HFFc6 (cell line): ENCODE measurements at regions not wholly inside any gene's neighbourhood (a gene's known extent, or its start where the extent isn't known, plus 50 kb on each side); places are given as distances from the start of the nearest gene placed in this dataset.

Experiments
- DNase-seq: peaks from one replicate; pipeline ENCODE4 v3.0.0-alpha.2; 2018
- H3K27ac Mint-ChIP-seq: 2 replicates; pipeline ENCODE4 v1.8.0; 2020; ENCODE audit warnings: mild to moderate bottlenecking, mixed read lengths
- H3K27me3 Mint-ChIP-seq: 2 replicates; pipeline ENCODE4 v1.8.0; 2021; ENCODE audit warnings: mild to moderate bottlenecking, moderate library complexity, mixed read lengths; ENCODE audit not compliant: insufficient read depth
- H3K36me3 Mint-ChIP-seq: 2 replicates; pipeline ENCODE4 v1.8.0; 2021; ENCODE audit warnings: low read depth, mixed read lengths
- H3K4me1 Mint-ChIP-seq: 2 replicates; pipeline ENCODE4 v1.8.0; 2020; ENCODE audit warnings: low read depth, mixed read lengths
- H3K4me3 Mint-ChIP-seq: 2 replicates; pipeline ENCODE4 v1.8.0; 2020; ENCODE audit warnings: mild to moderate bottlenecking, moderate library complexity, mixed read lengths
- H3K9me3 Mint-ChIP-seq: 2 replicates; pipeline ENCODE4 v1.8.0; 2020; ENCODE audit warnings: mild to moderate bottlenecking, mixed read lengths
- CTCF ChIP-seq: fragments of 200-600 bp; sonication (generic); IDR thresholded peaks from 2 replicates; pipeline ENCODE4 v1.5.0; 2021; ENCODE audit warnings: antibody characterized with exemption, mild to moderate bottlenecking

GRCh38 chrX:94492541-94492940, 818.5 kb downstream of the FAM133A start:
- Mint-ChIP-seq H3K27ac (no peak overlapping the region), H3K4me3 (no peak overlapping the region), H3K36me3 (no peaks in the 10 kb centered on the region), H3K9me3 (peaks cover 14% of the 10 kb centered on the region), H3K27me3 (no peaks in the 10 kb centered on the region), H3K4me1 (no peaks in the 10 kb centered on the region)
- DNase-seq = no peak
- TF ChIP-seq CTCF = no peak

DNA sequence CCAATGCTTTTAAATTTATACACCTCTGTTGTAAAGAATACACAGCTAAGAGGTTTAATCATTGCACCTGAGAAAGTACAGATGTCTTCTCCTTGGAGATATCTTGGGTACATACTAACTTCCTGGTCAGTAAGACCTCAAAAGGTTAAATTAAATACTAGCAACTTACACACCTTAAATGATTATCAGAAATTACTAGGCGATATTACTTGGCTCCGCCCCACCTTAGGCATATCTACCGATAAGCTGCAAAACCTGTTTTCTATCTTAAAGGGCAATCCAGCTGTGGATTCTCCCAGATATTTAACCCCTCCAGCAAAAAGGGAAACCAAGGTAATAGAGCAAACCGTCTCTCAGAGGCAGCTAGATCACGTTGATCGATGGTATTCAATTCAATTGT, 819.4 kb downstream of the FAM133A start:
- no peak overlapping the region for H3K4me3 Mint-ChIP-seq
- no peaks in the 10 kb centered on the region for H3K4me1 Mint-ChIP-seq
- no peak for DNase-seq
- TF ChIP-seq CTCF = no peak
- no peak overlapping the region for H3K27ac Mint-ChIP-seq
- no peaks in the 10 kb centered on the region for H3K27me3 Mint-ChIP-seq
- no peaks in the 10 kb centered on the region for H3K36me3 Mint-ChIP-seq
- peaks cover 14% of the 10 kb centered on the region for H3K9me3 Mint-ChIP-seq

- Mint-ChIP-seq H3K4me3 (no peak overlapping the region), H3K4me1 (no peaks in the 10 kb centered on the region), H3K36me3 (no peaks in the 10 kb centered on the region), H3K27me3 (no peaks in the 10 kb centered on the region), H3K27ac (no peak overlapping the region), H3K9me3 (peaks cover 4% of the 10 kb centered on the region; the same call in 1 of the 2 replicates)
- DNase-seq = no peak
- TF ChIP-seq CTCF = no peak
These were observed 837.6 kb downstream of the FAM133A start for GRCh38 chrX:94511564-94511963.

- no peak overlapping the region for H3K27ac Mint-ChIP-seq
- H3K4me1 Mint-ChIP-seq = no peaks in the 10 kb centered on the region
- H3K36me3 Mint-ChIP-seq = no peaks in the 10 kb centered on the region
- TF ChIP-seq CTCF = no peak
- H3K9me3 Mint-ChIP-seq = peaks cover 4% of the 10 kb centered on the region; the same call in 1 of the 2 replicates
- no peak for DNase-seq
- H3K27me3 Mint-ChIP-seq = no peaks in the 10 kb centered on the region
- no peak overlapping the region for H3K4me3 Mint-ChIP-seq
These were observed 841.0 kb downstream of the FAM133A start for GRCh38 chrX:94515009-94515408.

- no peak for DNase-seq
- no peak for TF ChIP-seq CTCF
- Mint-ChIP-seq H3K27me3 (no peaks in the 10 kb centered on the region), H3K9me3 (peaks cover 14% of the 10 kb centered on the region), H3K27ac (no peak overlapping the region), H3K4me3 (no peak overlapping the region), H3K4me1 (no peaks in the 10 kb centered on the region), H3K36me3 (no peaks in the 10 kb centered on the region)
These were observed 850.9 kb downstream of the FAM133A start for GRCh38 chrX:94524867-94525266.

DNA sequence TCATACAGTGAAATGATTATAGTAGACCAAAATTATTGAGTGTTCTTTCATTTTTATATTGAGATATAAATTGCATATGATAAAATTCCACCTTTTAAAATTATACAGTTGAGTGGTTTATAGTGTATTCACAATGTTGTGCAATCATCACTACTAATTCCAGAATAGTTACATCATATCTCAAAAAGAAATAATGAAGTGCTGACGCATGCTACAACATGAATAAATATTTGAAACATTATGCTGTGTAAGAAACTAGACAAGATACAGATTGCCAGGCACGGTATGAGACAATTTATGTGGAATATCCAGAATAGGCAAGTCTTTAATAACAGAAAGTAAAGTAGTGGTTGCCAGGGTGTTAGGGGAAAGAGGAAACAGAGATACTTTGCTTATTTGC, 871.7 kb downstream of the FAM133A start:
- no peak for DNase-seq
- H3K4me3 Mint-ChIP-seq = no peak overlapping the region
- H3K4me1 Mint-ChIP-seq = no peaks in the 10 kb centered on the region
- H3K27me3 Mint-ChIP-seq = no peaks in the 10 kb centered on the region
- H3K27ac Mint-ChIP-seq = no peak overlapping the region
- no peak for TF ChIP-seq CTCF
- H3K9me3 Mint-ChIP-seq = peaks cover under 1% of the 10 kb centered on the region; the same call in 1 of the 2 replicates
- H3K36me3 Mint-ChIP-seq = no peaks in the 10 kb centered on the region
